ENCODE measurements at regions not wholly inside any gene's neighbourhood (a gene's known extent, or its start where the extent isn't known, plus 50 kb on each side); places are given as distances from the start of the nearest gene placed in this dataset.

DNA sequence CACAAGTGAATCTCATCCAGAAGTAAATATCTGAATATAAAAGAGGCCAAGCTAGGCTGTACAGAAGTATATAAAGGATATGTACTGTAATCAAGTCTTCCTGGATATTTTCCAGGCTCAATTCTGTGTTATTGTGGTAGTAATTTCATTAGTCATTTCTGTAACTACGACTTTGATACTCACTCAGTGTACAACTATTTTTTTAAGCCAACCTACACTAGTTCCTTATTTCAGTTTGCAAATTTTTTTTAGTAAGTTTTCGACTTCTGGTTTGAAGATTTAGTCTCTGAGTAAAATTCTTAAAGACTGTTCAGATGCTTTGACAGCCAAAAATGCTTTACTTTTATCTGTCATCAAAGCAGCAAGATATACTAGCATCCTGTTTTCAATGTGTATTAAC lies 130.8 kb downstream of the CAPZA3 start:
- no peak for TF ChIP-seq HDGF (IDR thresholded peaks at IDR 0.05; ENCODE audit: borderline replicate concordance)
- TF ChIP-seq ELF4 (IDR thresholded peaks at IDR 0.05): no peak
- TF ChIP-seq SUZ12 (IDR thresholded peaks at IDR 0.05): no peak
- no peak for TF ChIP-seq TARDBP (IDR thresholded peaks at IDR 0.05)
- no peak for TF ChIP-seq FOXK2 (IDR thresholded peaks at IDR 0.05)
- TF ChIP-seq SP1 (IDR thresholded peaks at IDR 0.05): no peak
- TF ChIP-seq FOXA1 (IDR thresholded peaks at IDR 0.05): no peak
- TF ChIP-seq FOXM1 (IDR thresholded peaks at IDR 0.05; ENCODE audit: borderline replicate concordance): no peak
- TF ChIP-seq BHLHE40 (IDR thresholded peaks at IDR 0.05; ENCODE audit: borderline replicate concordance): no peak
- TF ChIP-seq, protein P1, sequence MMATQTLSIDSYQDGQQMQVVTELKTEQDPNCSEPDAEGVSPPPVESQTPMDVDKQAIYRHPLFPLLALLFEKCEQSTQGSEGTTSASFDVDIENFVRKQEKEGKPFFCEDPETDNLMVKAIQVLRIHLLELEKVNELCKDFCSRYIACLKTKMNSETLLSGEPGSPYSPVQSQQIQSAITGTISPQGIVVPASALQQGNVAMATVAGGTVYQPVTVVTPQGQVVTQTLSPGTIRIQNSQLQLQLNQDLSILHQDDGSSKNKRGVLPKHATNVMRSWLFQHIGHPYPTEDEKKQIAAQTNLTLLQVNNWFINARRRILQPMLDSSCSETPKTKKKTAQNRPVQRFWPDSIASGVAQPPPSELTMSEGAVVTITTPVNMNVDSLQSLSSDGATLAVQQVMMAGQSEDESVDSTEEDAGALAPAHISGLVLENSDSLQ (IDR thresholded peaks at IDR 0.05): no peak

Data from HEK293T (cell line).